ENCODE measurements at regions not wholly inside any gene's neighbourhood (a gene's known extent, or its start where the extent isn't known, plus 50 kb on each side); places are given as distances from the start of the nearest gene placed in this dataset.

GRCh38 chr16:17773698-17774101 is 302.9 kb upstream of the XYLT1 start:
- TF ChIP-seq EZH2 (IDR thresholded peaks at IDR 0.05; ENCODE audit: insufficient read depth, poor library complexity, severe bottlenecking) = no peak
- no peak for TF ChIP-seq EZH2phosphoT487 (IDR thresholded peaks at IDR 0.05; ENCODE audit: insufficient read depth, low read depth)
